K562 (cell line): ENCODE measurements at regions not wholly inside any gene's neighbourhood (a gene's known extent, or its start where the extent isn't known, plus 50 kb on each side); places are given as distances from the start of the nearest gene placed in this dataset.

Experiments used
- CBX3 ChIP-seq, 2 experiments: IDR thresholded peaks; 1 replicate in 1 of 2; 2 replicates in 1 of 2; pipeline ENCODE4 v1.6.1; 2012; ENCODE audit warnings: inconsistent platforms in 2 of 2, low read length in 2 of 2, borderline replicate concordance in 1 of 2, control low read depth in 1 of 2
- CTCFL ChIP-seq: IDR thresholded peaks from 2 replicates; pipeline ENCODE4 v1.6.1; 2011; ENCODE audit warnings: borderline replicate concordance, low read depth, mild to moderate bottlenecking, moderate library complexity, low read length; ENCODE audit not compliant: insufficient read depth, poor library complexity, severe bottlenecking
- E4F1 ChIP-seq: fragments of 250-450 bp; sonication (Bioruptor Pico); IDR thresholded peaks from 2 replicates; pipeline ENCODE4 v1.5.0; 2021; ENCODE audit warnings: mild to moderate bottlenecking, borderline replicate concordance
- GTF3C2 ChIP-seq: IDR thresholded peaks from 3 replicates; pipeline ENCODE4 v1.6.1; 2011; ENCODE audit warnings: borderline replicate concordance, mild to moderate bottlenecking, moderate library complexity; ENCODE audit not compliant: insufficient read length; ENCODE audit errors: extremely low read depth
- KAT8 ChIP-seq: fragments of 450-650 bp; IDR thresholded peaks from 2 replicates; pipeline ENCODE4 v1.6.1; 2016; ENCODE audit warnings: low read depth, mild to moderate bottlenecking
- MYNN ChIP-seq, 2 experiments: sonication (generic); formaldehyde crosslinking in 1 of 2; IDR thresholded peaks; 2 replicates each; pipeline versions ENCODE4 v1.5.0 to v1.6.1; 2016 to 2020; ENCODE audit warnings: antibody characterized with exemption in 1 of 2, missing genetic modification reagents in 1 of 2
- RB1 ChIP-seq: fragments of 450-650 bp; IDR thresholded peaks from 2 replicates; pipeline ENCODE4 v1.6.1; 2017; ENCODE audit warnings: low read depth, mild to moderate bottlenecking
- RBM17 ChIP-seq: fragments of 200-400 bp; formaldehyde crosslinking; IDR thresholded peaks from 2 replicates; pipeline ENCODE4 v1.6.1; 2017; ENCODE audit warnings: low read depth, mild to moderate bottlenecking, low read length, borderline replicate concordance
- RFX7 ChIP-seq: fragments of 250-450 bp; sonication (Bioruptor Pico); IDR thresholded peaks from 2 replicates; pipeline ENCODE4 v1.5.1; 2021; ENCODE audit warnings: mild to moderate bottlenecking
- SRSF9 ChIP-seq: fragments of 200-400 bp; formaldehyde crosslinking; IDR thresholded peaks from 2 replicates; pipeline ENCODE4 v1.6.1; 2017; ENCODE audit warnings: low read depth, low read length, borderline replicate concordance
- THAP7 ChIP-seq: fragments of 250-450 bp; sonication (Bioruptor Pico); IDR thresholded peaks from 2 replicates; pipeline ENCODE4 v1.5.0; 2021
- U2AF2 ChIP-seq: fragments of 200-400 bp; formaldehyde crosslinking; optimal IDR thresholded peaks from 2 replicates; pipeline ENCODE3; 2017; ENCODE audit warnings: low read depth, mild to moderate bottlenecking, low read length
- UBTF ChIP-seq, 2 experiments: IDR thresholded peaks; 2 replicates each; pipeline ENCODE4 v1.6.1; 2012; ENCODE audit warnings: improper control_type of control experiment in 2 of 2, low read depth in 2 of 2, low read length in 2 of 2, borderline replicate concordance in 1 of 2
- YY1 ChIP-seq, 3 experiments: IDR thresholded peaks; 2 replicates each; pipeline ENCODE4 v1.6.1; 2011; ENCODE audit warnings: low read length in 2 of 3, mild to moderate bottlenecking in 2 of 3, moderate library complexity in 2 of 3, borderline replicate concordance in 1 of 3, control low read depth in 1 of 3, low read depth in 1 of 3; ENCODE audit not compliant: insufficient read depth in 3 of 3, insufficient replicate concordance in 2 of 3, control insufficient read depth in 1 of 3, insufficient read length in 1 of 3; ENCODE audit errors: extremely low read depth in 1 of 3
- ZNF444 ChIP-seq: fragments of 250-450 bp; sonication (Bioruptor Pico); IDR thresholded peaks from 2 replicates; pipeline ENCODE4 v1.4.0; 2020; ENCODE audit warnings: mild to moderate bottlenecking, moderate library complexity

- no peak for TF ChIP-seq E4F1 (CRISPR knock-in tag)
- TF ChIP-seq THAP7 (CRISPR knock-in tag): no peak
- no peak for TF ChIP-seq RFX7 (CRISPR knock-in tag)
- no peak for TF ChIP-seq CTCFL
- no peak for TF ChIP-seq UBTF (IDR thresholded peaks at IDR 0.05; ENCODE audit: borderline replicate concordance in 1 of 2, low read depth in 2 of 2, low read length in 2 of 2)
- no peak for TF ChIP-seq MYNN (IDR thresholded peaks at IDR 0.05)
- no peak for TF ChIP-seq MYNN (CRISPR knock-in tag; IDR thresholded peaks at IDR 0.05)
- no peak for TF ChIP-seq U2AF2
- no peak for TF ChIP-seq RBM17
- no peak for TF ChIP-seq GTF3C2
- no peak for TF ChIP-seq YY1 (IDR thresholded peaks at IDR 0.05; ENCODE audit: borderline replicate concordance in 1 of 3, control insufficient read depth in 1 of 3, extremely low read depth in 1 of 3, insufficient read depth in 3 of 3, insufficient read length in 1 of 3, insufficient replicate concordance in 2 of 3, low read depth in 1 of 3, low read length in 2 of 3)
- no peak for TF ChIP-seq ZNF444 (CRISPR knock-in tag)
- no peak for TF ChIP-seq KAT8
- TF ChIP-seq RB1: peak; percentile 52; the same call in 1 of the 2 replicates
- TF ChIP-seq SRSF9: no peak
- TF ChIP-seq CBX3 (IDR thresholded peaks at IDR 0.05; ENCODE audit: borderline replicate concordance in 1 of 2, low read length in 2 of 2): peak in 1 of 2 experiments; percentile 72; a peak in 1 of 3 replicates
These were observed 52.6 kb upstream of the FAM180A start (continued) for GRCh38 chr7:135801045-135801693.
